ENCODE measurements at regions not wholly inside any gene's neighbourhood (a gene's known extent, or its start where the extent isn't known, plus 50 kb on each side); places are given as distances from the start of the nearest gene placed in this dataset.

- no peaks in the 10 kb centered on the region for H3K36me3 Mint-ChIP-seq (ENCODE audit: unreplicated experiment)
- peaks cover 43% of the 10 kb centered on the region for H3K27me3 Mint-ChIP-seq (ENCODE audit: unreplicated experiment)
- no peak for DNase-seq (ENCODE audit: extremely low spot score, unreplicated experiment)
- H3K27ac Mint-ChIP-seq (ENCODE audit: unreplicated experiment) = no peak overlapping the region
- TF ChIP-seq, protein P1, sequence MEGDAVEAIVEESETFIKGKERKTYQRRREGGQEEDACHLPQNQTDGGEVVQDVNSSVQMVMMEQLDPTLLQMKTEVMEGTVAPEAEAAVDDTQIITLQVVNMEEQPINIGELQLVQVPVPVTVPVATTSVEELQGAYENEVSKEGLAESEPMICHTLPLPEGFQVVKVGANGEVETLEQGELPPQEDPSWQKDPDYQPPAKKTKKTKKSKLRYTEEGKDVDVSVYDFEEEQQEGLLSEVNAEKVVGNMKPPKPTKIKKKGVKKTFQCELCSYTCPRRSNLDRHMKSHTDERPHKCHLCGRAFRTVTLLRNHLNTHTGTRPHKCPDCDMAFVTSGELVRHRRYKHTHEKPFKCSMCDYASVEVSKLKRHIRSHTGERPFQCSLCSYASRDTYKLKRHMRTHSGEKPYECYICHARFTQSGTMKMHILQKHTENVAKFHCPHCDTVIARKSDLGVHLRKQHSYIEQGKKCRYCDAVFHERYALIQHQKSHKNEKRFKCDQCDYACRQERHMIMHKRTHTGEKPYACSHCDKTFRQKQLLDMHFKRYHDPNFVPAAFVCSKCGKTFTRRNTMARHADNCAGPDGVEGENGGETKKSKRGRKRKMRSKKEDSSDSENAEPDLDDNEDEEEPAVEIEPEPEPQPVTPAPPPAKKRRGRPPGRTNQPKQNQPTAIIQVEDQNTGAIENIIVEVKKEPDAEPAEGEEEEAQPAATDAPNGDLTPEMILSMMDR (IDR thresholded peaks at IDR 0.05) = no peak
- H3K9me3 Mint-ChIP-seq (ENCODE audit: unreplicated experiment) = peaks cover 35% of the 10 kb centered on the region
- H3K4me1 Mint-ChIP-seq (ENCODE audit: unreplicated experiment) = no peaks in the 10 kb centered on the region
- H3K4me3 Mint-ChIP-seq (ENCODE audit: unreplicated experiment) = no peak overlapping the region
These were observed 87.7 kb upstream of the COCH start for GRCh38 chr14:30786701-30787100.

GRCh38 chr14:30790827-30791226 lies 83.5 kb upstream of the COCH start:
- H3K4me3 Mint-ChIP-seq (ENCODE audit: unreplicated experiment) = no peak overlapping the region
- H3K9me3 Mint-ChIP-seq (ENCODE audit: unreplicated experiment) = peaks cover 44% of the 10 kb centered on the region
- no peaks in the 10 kb centered on the region for H3K4me1 Mint-ChIP-seq (ENCODE audit: unreplicated experiment)

DNA sequence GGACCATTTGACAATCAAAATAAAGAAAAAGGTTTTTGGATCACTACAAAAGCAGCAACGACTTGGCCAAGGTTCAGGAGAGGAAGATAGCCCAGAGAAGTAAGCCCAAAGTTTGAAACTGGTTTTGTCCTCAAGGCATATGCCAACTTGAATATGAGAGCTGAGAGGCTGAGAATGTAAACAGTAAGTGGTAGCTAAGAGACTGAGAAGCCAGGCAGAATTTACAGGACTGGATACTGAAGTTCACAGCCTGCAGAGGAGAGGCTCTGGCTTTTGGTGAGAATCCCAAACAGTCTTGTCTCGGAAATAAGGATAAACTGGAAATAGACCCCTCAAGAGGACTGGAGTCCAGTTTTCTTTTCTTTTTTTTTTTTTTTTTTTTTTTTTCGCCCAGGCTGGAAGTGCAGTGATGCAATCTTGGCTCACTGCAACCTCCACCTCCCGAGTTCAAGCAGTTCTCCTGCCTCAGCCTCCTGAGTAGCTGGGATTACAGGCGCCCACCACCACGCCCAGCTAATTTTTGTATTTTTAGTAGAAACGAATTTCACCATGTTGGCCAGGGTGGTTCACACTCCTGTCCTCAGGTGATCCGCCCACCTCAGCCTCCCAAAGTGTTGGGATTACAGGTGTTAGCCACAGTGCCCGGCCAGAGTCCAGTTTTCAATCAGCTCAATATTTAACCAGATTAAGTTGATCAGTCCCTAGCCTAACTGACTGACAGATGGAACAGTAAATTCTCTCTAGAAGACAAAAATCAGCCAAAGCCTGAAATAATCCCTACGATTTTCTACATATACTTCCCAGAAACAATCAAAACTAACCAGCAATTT lies 82.6 kb upstream of the COCH start:
- Mint-ChIP-seq H3K27me3 (ENCODE audit: unreplicated experiment) (peaks cover 54% of the 10 kb centered on the region), H3K27ac (ENCODE audit: unreplicated experiment) (no peak overlapping the region), H3K36me3 (ENCODE audit: unreplicated experiment) (no peaks in the 10 kb centered on the region), H3K4me1 (ENCODE audit: unreplicated experiment) (no peaks in the 10 kb centered on the region), H3K4me3 (ENCODE audit: unreplicated experiment) (no peak overlapping the region), H3K9me3 (ENCODE audit: unreplicated experiment) (peaks cover 37% of the 10 kb centered on the region)
- DNase-seq (ENCODE audit: extremely low spot score, unreplicated experiment) = no peak
- TF ChIP-seq, protein P1 (IDR thresholded peaks at IDR 0.05) = no peak

More at GRCh38 chr14:30790827-30791226, 83.5 kb upstream of the COCH start:
- TF ChIP-seq, protein P1 (IDR thresholded peaks at IDR 0.05) = no peak
- H3K27ac Mint-ChIP-seq (ENCODE audit: unreplicated experiment) = no peak overlapping the region
- H3K36me3 Mint-ChIP-seq (ENCODE audit: unreplicated experiment) = no peaks in the 10 kb centered on the region
- DNase-seq (ENCODE audit: extremely low spot score, unreplicated experiment) = no peak
- H3K27me3 Mint-ChIP-seq (ENCODE audit: unreplicated experiment) = peaks cover 51% of the 10 kb centered on the region

DNA sequence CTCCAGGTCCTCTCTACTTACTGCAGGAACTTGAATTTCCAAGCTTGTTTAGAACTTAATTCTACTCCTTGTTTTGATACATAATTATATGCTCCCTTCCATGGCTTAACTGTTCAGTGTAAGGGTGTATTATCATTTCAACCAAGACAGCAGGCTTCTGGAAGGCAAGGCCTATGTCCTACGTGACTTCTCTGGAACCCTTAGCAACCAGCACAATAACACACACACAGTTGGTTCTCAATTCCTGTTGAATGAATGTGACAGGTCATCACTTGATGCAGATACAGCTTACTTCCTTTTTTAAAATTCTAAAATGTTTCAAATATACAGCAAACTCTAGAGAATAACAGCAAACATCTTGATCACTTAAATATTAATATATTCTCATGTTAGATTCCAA lies 77.7 kb upstream of the COCH start:
- Mint-ChIP-seq H3K27ac (ENCODE audit: unreplicated experiment) (no peak overlapping the region), H3K27me3 (ENCODE audit: unreplicated experiment) (peaks cover 64% of the 10 kb centered on the region), H3K4me1 (ENCODE audit: unreplicated experiment) (no peaks in the 10 kb centered on the region), H3K9me3 (ENCODE audit: unreplicated experiment) (peaks cover 9% of the 10 kb centered on the region), H3K4me3 (ENCODE audit: unreplicated experiment) (no peak overlapping the region), H3K36me3 (ENCODE audit: unreplicated experiment) (no peaks in the 10 kb centered on the region)
- TF ChIP-seq, protein P1 (IDR thresholded peaks at IDR 0.05) = no peak
- no peak for DNase-seq (ENCODE audit: extremely low spot score, unreplicated experiment)

GRCh38 chr14:30798516-30798915 lies 75.8 kb upstream of the COCH start:
- no peak overlapping the region for H3K4me3 Mint-ChIP-seq (ENCODE audit: unreplicated experiment)
- no peak overlapping the region for H3K27ac Mint-ChIP-seq (ENCODE audit: unreplicated experiment)
- DNase-seq (ENCODE audit: extremely low spot score, unreplicated experiment) = no peak
- no peaks in the 10 kb centered on the region for H3K4me1 Mint-ChIP-seq (ENCODE audit: unreplicated experiment)
- TF ChIP-seq, protein P1 (IDR thresholded peaks at IDR 0.05) = no peak
- peaks cover 56% of the 10 kb centered on the region for H3K27me3 Mint-ChIP-seq (ENCODE audit: unreplicated experiment)
- peaks cover under 1% of the 10 kb centered on the region for H3K9me3 Mint-ChIP-seq (ENCODE audit: unreplicated experiment)
- H3K36me3 Mint-ChIP-seq (ENCODE audit: unreplicated experiment) = no peaks in the 10 kb centered on the region
